ENCODE measurements at regions not wholly inside any gene's neighbourhood (a gene's known extent, or its start where the extent isn't known, plus 50 kb on each side); places are given as distances from the start of the nearest gene placed in this dataset.

- DNase-seq = no peak
These were observed 1146.1 kb downstream of the EFNB2 start for GRCh38 chr13:105389373-105389772.

- no peak for DNase-seq
These were observed 1158.0 kb downstream of the EFNB2 start for GRCh38 chr13:105377452-105377851.

- no peak for DNase-seq
These were observed 1165.3 kb downstream of the EFNB2 start for GRCh38 chr13:105370011-105370650.

GRCh38 chr13:105368781-105369180, 1166.7 kb downstream of the EFNB2 start:
- no peak for DNase-seq

GRCh38 chr13:105365831-105366230, 1169.6 kb downstream of the EFNB2 start:
- DNase-seq = no peak

GRCh38 chr13:105365021-105365550, 1170.4 kb downstream of the EFNB2 start:
- no peak for DNase-seq

- DNase-seq = no peak
These were observed 1171.3 kb downstream of the EFNB2 start for GRCh38 chr13:105364191-105364590.

GRCh38 chr13:105363261-105364190, 1171.9 kb downstream of the EFNB2 start:
- DNase-seq = no peak

- DNase-seq = no peak
These were observed 1181.8 kb downstream of the EFNB2 start for GRCh38 chr13:105353654-105354053.

- DNase-seq = no peak
These were observed 1186.3 kb downstream of the EFNB2 start for GRCh38 chr13:105349082-105349723.

GRCh38 chr13:105346141-105346775, 1189.2 kb downstream of the EFNB2 start:
- no peak for DNase-seq

- no peak for DNase-seq
These were observed 1189.7 kb downstream of the EFNB2 start for GRCh38 chr13:105345730-105346129.

GRCh38 chr13:105345131-105345530, 1190.3 kb downstream of the EFNB2 start:
- no peak for DNase-seq

GRCh38 chr13:105343134-105343806, 1192.2 kb downstream of the EFNB2 start:
- DNase-seq = no peak

GRCh38 chr13:105342281-105342820, 1193.1 kb downstream of the EFNB2 start:
- DNase-seq = no peak

- DNase-seq = no peak
These were observed 1193.7 kb downstream of the EFNB2 start for GRCh38 chr13:105341758-105342157.

- DNase-seq = no peak
These were observed 1194.2 kb downstream of the EFNB2 start for GRCh38 chr13:105341256-105341655.

GRCh38 chr13:105340061-105340606, 1195.3 kb downstream of the EFNB2 start:
- DNase-seq = no peak

- DNase-seq = no peak
These were observed 1196.7 kb downstream of the EFNB2 start for GRCh38 chr13:105338773-105339172.

- DNase-seq = no peak
These were observed 1197.5 kb downstream of the EFNB2 start for GRCh38 chr13:105338006-105338405.

GRCh38 chr13:105336706-105337576, 1198.5 kb downstream of the EFNB2 start:
- DNase-seq = no peak

All from NCI-H2029 (cell line).